ENCODE measurements at regions not wholly inside any gene's neighbourhood (a gene's known extent, or its start where the extent isn't known, plus 50 kb on each side); places are given as distances from the start of the nearest gene placed in this dataset.
"Not testable (repeated sequence)": the region's sequence is repeated elsewhere in the genome, so short reads cannot be mapped to it uniquely, and the experiment has no call there.

DNA sequence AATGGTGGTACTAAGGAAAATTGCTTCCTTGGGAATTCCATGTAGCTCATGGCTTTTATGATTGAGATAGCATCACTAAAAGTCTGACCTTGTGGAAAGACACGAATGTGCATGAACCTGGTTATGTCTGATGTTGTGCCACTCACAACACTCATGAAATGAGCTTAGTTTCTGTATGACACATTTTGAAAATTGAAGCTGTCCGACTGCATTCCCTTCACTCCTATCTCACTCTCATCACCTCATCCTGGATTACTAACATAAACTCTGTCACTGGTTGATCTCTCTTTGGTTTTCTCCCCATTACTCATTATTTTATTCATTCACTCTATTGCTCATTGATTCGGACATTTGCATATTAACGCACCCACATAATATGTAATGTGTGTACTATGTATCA is 190.0 kb upstream of the VWC2 start:
- DNase-seq (ENCODE audit: extremely low read depth, insufficient read length), result no peak
- H3K36me3 ChIP-seq (ENCODE audit: control insufficient read depth, insufficient read depth, low read length), result no peaks in the 10 kb centered on the region
- no peaks in the 10 kb centered on the region; the same call in 1 of the 2 replicates for H3K27me3 ChIP-seq (replicated peaks; ENCODE audit: control insufficient read depth, insufficient read depth, low read length)
- TF ChIP-seq CTCF (IDR thresholded peaks at IDR 0.05; ENCODE audit: insufficient read depth, low read length, poor library complexity, severe bottlenecking), result no peak
- no peak overlapping the region for H3K4me3 ChIP-seq (replicated peaks; ENCODE audit: low read depth, low read length)

DNA sequence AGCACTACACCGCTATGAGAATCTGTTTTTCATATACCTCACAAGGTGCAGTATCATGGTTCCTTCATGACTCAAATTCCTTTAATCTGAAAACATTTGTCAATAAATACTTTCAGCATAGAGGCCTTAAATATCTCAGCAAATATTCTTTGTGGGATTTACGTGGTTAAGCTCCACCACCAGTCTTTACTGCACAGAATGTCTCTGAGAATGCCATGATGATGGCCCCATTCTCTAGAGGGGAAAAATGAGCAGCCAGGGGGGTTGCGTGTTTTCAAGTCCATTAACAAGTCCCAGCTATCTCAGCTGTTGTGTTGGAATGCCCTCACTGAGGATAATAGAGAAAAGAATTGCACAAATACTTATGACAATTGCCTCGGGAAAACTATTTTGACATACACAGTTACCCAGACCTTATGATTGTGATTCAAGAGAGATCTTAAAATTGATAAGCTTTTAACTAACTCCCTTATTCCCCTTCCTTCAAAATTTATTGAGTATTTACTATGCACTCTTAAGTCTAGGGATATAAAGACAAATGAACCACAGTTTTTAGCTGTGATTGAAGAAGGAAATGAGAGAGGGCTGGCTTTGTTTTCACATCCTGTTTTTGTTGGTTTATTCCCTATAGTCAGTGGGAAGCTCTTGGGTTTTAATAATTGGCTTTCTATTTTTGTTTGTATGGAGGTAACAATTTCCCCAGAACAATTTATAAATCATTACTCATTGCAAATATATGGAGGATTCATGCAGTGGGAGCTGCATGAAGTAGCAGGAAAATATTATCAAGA is 176.5 kb upstream of the VWC2 start:
- no peaks in the 10 kb centered on the region for H3K36me3 ChIP-seq (ENCODE audit: control insufficient read depth, insufficient read depth, low read length)

DNA sequence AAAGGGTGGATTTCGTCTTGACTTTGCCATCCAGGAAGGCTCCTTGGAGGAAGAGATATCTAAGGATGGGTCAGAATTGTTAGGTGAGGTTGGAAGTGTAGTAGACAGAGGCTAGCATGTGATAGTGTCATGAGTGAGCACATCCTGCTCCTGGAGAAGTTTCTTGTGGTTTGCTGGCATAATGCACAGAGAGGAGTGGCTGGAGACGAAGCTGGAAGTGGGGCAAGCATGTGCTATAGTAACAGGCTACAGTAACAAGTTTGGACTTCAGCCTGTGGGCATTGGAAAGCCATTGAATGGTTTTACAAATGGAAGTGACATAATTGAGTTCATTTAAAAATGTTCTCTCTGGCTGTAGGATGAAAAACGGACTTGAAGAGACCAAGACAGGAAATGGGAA is 175.6 kb upstream of the VWC2 start:
- no peak for TF ChIP-seq CTCF (IDR thresholded peaks at IDR 0.05; ENCODE audit: insufficient read depth, low read length, poor library complexity, severe bottlenecking)
- no peak overlapping the region for H3K4me3 ChIP-seq (replicated peaks; ENCODE audit: low read depth, low read length)
- no peak for DNase-seq (ENCODE audit: extremely low read depth, insufficient read length)
- no peaks in the 10 kb centered on the region for H3K27me3 ChIP-seq (replicated peaks; ENCODE audit: control insufficient read depth, insufficient read depth, low read length)
- no peaks in the 10 kb centered on the region for H3K36me3 ChIP-seq (ENCODE audit: control insufficient read depth, insufficient read depth, low read length)

More for the DNA sequence above, 176.5 kb upstream of the VWC2 start:
- TF ChIP-seq CTCF (IDR thresholded peaks at IDR 0.05; ENCODE audit: insufficient read depth, low read length, poor library complexity, severe bottlenecking), result no peak
- Histone ChIP-seq H3K4me3 (replicated peaks; ENCODE audit: low read depth, low read length) (no peak overlapping the region), H3K27me3 (replicated peaks; ENCODE audit: control insufficient read depth, insufficient read depth, low read length) (no peaks in the 10 kb centered on the region)
- DNase-seq (ENCODE audit: extremely low read depth, insufficient read length), result no peak

DNA sequence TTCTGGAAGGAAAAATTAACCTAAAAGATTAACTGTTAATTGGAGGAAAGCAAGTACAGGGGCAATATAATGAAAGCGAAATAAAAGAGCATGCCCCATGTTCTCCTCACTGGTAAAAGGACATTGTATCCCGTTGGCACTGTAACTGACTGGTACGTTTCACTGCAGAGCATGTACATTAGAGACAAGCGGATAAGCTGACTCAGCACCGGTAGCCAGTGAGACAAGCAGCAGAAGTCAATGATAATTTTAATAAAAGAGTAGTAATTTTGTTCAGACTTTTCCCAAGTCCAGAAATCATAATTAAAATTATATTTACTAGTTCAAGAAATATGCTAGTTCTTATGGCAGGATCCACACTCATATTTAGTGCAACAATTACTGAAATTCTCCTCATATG is 161.5 kb upstream of the VWC2 start:
- Histone ChIP-seq H3K27me3 (replicated peaks; ENCODE audit: control insufficient read depth, insufficient read depth, low read length) (no peaks in the 10 kb centered on the region), H3K36me3 (ENCODE audit: control insufficient read depth, insufficient read depth, low read length) (no peaks in the 10 kb centered on the region), H3K4me3 (replicated peaks; ENCODE audit: low read depth, low read length) (no peak overlapping the region)
- no peak for DNase-seq (ENCODE audit: extremely low read depth, insufficient read length)
- no peak for TF ChIP-seq CTCF (IDR thresholded peaks at IDR 0.05; ENCODE audit: insufficient read depth, low read length, poor library complexity, severe bottlenecking)

DNA sequence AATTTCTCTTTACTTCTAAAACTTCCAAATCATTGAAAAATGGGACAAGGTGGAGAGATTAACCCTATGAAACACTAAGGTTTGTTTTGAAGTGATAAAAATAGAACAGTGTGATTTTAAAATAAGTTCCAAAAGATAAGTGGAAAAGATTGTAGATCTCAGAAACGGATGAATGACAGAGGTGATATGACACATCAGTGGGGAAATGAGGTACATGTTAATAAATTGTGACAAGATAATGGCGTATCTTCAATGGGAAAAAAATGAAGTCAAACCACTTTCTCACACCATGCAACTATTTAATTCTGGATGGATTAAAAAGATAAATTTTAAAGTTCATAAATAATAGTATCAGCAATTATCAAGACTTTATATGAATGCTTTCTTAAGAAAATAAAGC is 159.7 kb upstream of the VWC2 start:
- no peaks in the 10 kb centered on the region for H3K27me3 ChIP-seq (replicated peaks; ENCODE audit: control insufficient read depth, insufficient read depth, low read length)
- no peak overlapping the region for H3K4me3 ChIP-seq (replicated peaks; ENCODE audit: low read depth, low read length)
- H3K36me3 ChIP-seq (ENCODE audit: control insufficient read depth, insufficient read depth, low read length), result no peaks in the 10 kb centered on the region
- no peak for TF ChIP-seq CTCF (IDR thresholded peaks at IDR 0.05; ENCODE audit: insufficient read depth, low read length, poor library complexity, severe bottlenecking)
- DNase-seq (ENCODE audit: extremely low read depth, insufficient read length), result no peak

- not testable (repeated sequence) for H3K4me3 ChIP-seq (replicated peaks; ENCODE audit: low read depth, low read length); H3K36me3 ChIP-seq (ENCODE audit: control insufficient read depth, insufficient read depth, low read length); H3K27me3 ChIP-seq (replicated peaks; ENCODE audit: control insufficient read depth, insufficient read depth, low read length); DNase-seq (ENCODE audit: extremely low read depth, insufficient read length)
Observed at GRCh38 chr7:49614974-49615373, 158.5 kb upstream of the VWC2 start.
